ENCODE measurements at regions not wholly inside any gene's neighbourhood (a gene's known extent, or its start where the extent isn't known, plus 50 kb on each side); places are given as distances from the start of the nearest gene placed in this dataset.

DNA sequence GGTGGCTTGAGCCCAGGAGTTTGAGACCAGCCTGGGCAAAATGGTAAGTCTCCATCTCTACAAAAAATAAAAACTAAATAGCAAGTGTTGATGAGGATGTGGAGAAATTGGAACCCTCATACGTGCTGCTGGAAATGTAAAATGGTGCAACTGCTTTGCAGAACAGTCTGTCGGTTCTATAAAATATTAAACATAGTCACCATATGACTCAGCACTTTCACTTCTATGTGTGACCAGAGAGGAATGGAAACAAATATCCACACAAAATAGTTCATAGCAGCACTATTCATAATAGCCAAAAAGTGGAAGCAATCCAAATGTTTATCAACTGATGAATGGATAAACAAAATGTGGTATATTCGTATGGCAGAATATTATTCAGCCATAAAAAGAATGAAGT is 60.8 kb upstream of the FMR1 start:
- TF ChIP-seq, protein P1, sequence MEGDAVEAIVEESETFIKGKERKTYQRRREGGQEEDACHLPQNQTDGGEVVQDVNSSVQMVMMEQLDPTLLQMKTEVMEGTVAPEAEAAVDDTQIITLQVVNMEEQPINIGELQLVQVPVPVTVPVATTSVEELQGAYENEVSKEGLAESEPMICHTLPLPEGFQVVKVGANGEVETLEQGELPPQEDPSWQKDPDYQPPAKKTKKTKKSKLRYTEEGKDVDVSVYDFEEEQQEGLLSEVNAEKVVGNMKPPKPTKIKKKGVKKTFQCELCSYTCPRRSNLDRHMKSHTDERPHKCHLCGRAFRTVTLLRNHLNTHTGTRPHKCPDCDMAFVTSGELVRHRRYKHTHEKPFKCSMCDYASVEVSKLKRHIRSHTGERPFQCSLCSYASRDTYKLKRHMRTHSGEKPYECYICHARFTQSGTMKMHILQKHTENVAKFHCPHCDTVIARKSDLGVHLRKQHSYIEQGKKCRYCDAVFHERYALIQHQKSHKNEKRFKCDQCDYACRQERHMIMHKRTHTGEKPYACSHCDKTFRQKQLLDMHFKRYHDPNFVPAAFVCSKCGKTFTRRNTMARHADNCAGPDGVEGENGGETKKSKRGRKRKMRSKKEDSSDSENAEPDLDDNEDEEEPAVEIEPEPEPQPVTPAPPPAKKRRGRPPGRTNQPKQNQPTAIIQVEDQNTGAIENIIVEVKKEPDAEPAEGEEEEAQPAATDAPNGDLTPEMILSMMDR (IDR thresholded peaks at IDR 0.05; ENCODE audit: low read length): no peak
- TF ChIP-seq EZH2 (IDR thresholded peaks at IDR 0.05; ENCODE audit: borderline replicate concordance, low read length): no peak
- no peaks in the 10 kb centered on the region for H3K79me2 ChIP-seq (ENCODE audit: insufficient read depth, low read length)
- H3K4me2 ChIP-seq (ENCODE audit: low read length): no peak overlapping the region
- H3K4me3 ChIP-seq (ENCODE audit: low read depth, low read length, poor library complexity, severe bottlenecking): no peak overlapping the region
- H3K9me2 ChIP-seq (ENCODE audit: low read depth, low read length): no peaks in the 10 kb centered on the region
- H4K20me1 ChIP-seq (ENCODE audit: insufficient read depth, low read length): no peaks in the 10 kb centered on the region
- no peak overlapping the region for H3K27ac ChIP-seq (ENCODE audit: low read depth, low read length, poor library complexity, severe bottlenecking)
- H3K4me1 ChIP-seq (ENCODE audit: insufficient read depth, low read length, severe bottlenecking): no peaks in the 10 kb centered on the region
- H3K9ac ChIP-seq (ENCODE audit: low read length): no peak overlapping the region
- no peak overlapping the region for H2AFZ ChIP-seq (ENCODE audit: low read length)
- H3K9me3 ChIP-seq (ENCODE audit: low read length): no peaks in the 10 kb centered on the region
- no peaks in the 10 kb centered on the region for H3F3A ChIP-seq (ENCODE audit: insufficient read depth, low read length)
- H3K36me3 ChIP-seq (ENCODE audit: insufficient read depth, low read length): no peaks in the 10 kb centered on the region
- no peaks in the 10 kb centered on the region for H3K27me3 ChIP-seq (ENCODE audit: insufficient read depth, low read length)

DNA sequence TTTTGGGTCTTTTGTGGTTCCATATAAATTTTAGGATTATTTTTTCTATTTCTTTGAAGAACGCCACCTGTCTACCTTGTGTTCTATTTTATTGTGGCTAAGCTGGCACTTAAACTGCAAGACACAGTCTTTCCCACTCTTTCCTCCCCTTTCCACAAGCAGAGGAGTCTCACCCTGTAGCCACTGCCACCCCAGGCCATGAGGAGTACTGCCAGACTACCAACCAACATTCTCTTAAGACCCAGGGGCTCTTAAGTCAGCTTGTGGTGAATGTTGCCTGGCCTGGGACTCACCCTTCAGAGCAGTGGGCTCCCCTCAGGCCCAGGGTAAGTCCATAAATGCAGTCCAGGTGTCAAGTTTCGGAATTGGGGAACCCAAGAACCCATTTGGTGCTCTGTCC is 58.0 kb upstream of the FMR1 start:
- Histone ChIP-seq H3K9ac (ENCODE audit: low read length) (no peak overlapping the region), H3K4me2 (ENCODE audit: low read length) (no peak overlapping the region), H3K36me3 (ENCODE audit: insufficient read depth, low read length) (no peaks in the 10 kb centered on the region), H3K9me2 (ENCODE audit: low read depth, low read length) (no peaks in the 10 kb centered on the region), H4K20me1 (ENCODE audit: insufficient read depth, low read length) (no peaks in the 10 kb centered on the region), H3K27ac (ENCODE audit: low read depth, low read length, poor library complexity, severe bottlenecking) (no peak overlapping the region), H3K27me3 (ENCODE audit: insufficient read depth, low read length) (no peaks in the 10 kb centered on the region), H3K4me3 (ENCODE audit: low read depth, low read length, poor library complexity, severe bottlenecking) (no peak overlapping the region), H3K4me1 (ENCODE audit: insufficient read depth, low read length, severe bottlenecking) (no peaks in the 10 kb centered on the region), H3K79me2 (ENCODE audit: insufficient read depth, low read length) (no peaks in the 10 kb centered on the region), H3F3A (ENCODE audit: insufficient read depth, low read length) (no peaks in the 10 kb centered on the region), H2AFZ (ENCODE audit: low read length) (no peak overlapping the region), H3K9me3 (ENCODE audit: low read length) (no peaks in the 10 kb centered on the region)
- no peak for TF ChIP-seq EZH2 (IDR thresholded peaks at IDR 0.05; ENCODE audit: borderline replicate concordance, low read length)
- TF ChIP-seq, protein P1 (IDR thresholded peaks at IDR 0.05; ENCODE audit: low read length): no peak

DNA sequence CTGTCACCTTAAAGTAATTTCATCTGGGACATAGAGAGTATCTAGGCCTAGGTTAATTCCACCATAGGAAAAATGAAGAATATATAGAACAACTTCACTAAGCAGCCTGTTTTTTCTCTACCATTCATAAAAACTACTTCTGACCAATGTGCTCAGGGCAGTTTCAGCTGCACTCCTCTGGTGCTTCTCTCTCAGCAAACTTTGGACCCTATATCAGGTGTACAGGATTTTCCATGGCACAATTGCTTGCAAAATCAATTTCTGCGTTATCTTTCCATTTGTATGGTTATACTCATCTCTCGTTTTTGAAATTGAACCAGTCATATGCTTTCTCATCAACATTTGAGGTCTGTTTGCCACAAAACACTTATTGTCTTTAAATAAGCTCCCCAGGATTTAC is 52.1 kb upstream of the FMR1 start:
- Histone ChIP-seq H3K4me3 (ENCODE audit: low read depth, low read length, poor library complexity, severe bottlenecking) (no peak overlapping the region), H4K20me1 (ENCODE audit: insufficient read depth, low read length) (no peaks in the 10 kb centered on the region), H3K27me3 (ENCODE audit: insufficient read depth, low read length) (no peaks in the 10 kb centered on the region), H2AFZ (ENCODE audit: low read length) (no peak overlapping the region), H3K4me2 (ENCODE audit: low read length) (no peak overlapping the region), H3K9me2 (ENCODE audit: low read depth, low read length) (no peaks in the 10 kb centered on the region), H3K36me3 (ENCODE audit: insufficient read depth, low read length) (no peaks in the 10 kb centered on the region), H3K79me2 (ENCODE audit: insufficient read depth, low read length) (no peaks in the 10 kb centered on the region), H3K9ac (ENCODE audit: low read length) (no peak overlapping the region), H3K9me3 (ENCODE audit: low read length) (no peaks in the 10 kb centered on the region), H3K27ac (ENCODE audit: low read depth, low read length, poor library complexity, severe bottlenecking) (no peak overlapping the region), H3K4me1 (ENCODE audit: insufficient read depth, low read length, severe bottlenecking) (no peaks in the 10 kb centered on the region), H3F3A (ENCODE audit: insufficient read depth, low read length) (no peaks in the 10 kb centered on the region)
- TF ChIP-seq EZH2 (IDR thresholded peaks at IDR 0.05; ENCODE audit: borderline replicate concordance, low read length): no peak
- TF ChIP-seq, protein P1 (IDR thresholded peaks at IDR 0.05; ENCODE audit: low read length): no peak
